Left kidney (tissue), 1 donor: ENCODE measurements at regions not wholly inside any gene's neighbourhood (a gene's known extent, or its start where the extent isn't known, plus 50 kb on each side); places are given as distances from the start of the nearest gene placed in this dataset.

Experiments used
- DNase-seq: peaks from one replicate; pipeline ENCODE4 v3.0.0-alpha.2; 2013

- DNase-seq = no peak
Observed at GRCh38 chr18:79627750-79628294, 51.8 kb upstream of the CTDP1 start.

- no peak for DNase-seq
Observed at GRCh38 chr18:79628416-79629248, 51.0 kb upstream of the CTDP1 start.

GRCh38 chr18:79629249-79629558 lies 50.4 kb upstream of the CTDP1 start:
- no peak for DNase-seq

- DNase-seq = no peak
Observed at GRCh38 chr18:79629606-79630005, 50.0 kb upstream of the CTDP1 start.
